GM12864 (cell line): ENCODE measurements at regions not wholly inside any gene's neighbourhood (a gene's known extent, or its start where the extent isn't known, plus 50 kb on each side); places are given as distances from the start of the nearest gene placed in this dataset.

Source experiments
- DNase-seq: peaks from one replicate; pipeline ENCODE4 v3.0.0-alpha.2; 2011; ENCODE audit warnings: low read depth
- H3K4me3 ChIP-seq: 2 replicates; pipeline ENCODE4 v1.5.1; 2011; ENCODE audit warnings: mild to moderate bottlenecking, low read depth, low read length, control low read depth
- CTCF ChIP-seq: IDR thresholded peaks from 2 replicates; pipeline ENCODE4 v1.5.1; 2011; ENCODE audit warnings: low read depth, mild to moderate bottlenecking, moderate library complexity, low read length, control low read depth, inconsistent platforms; ENCODE audit errors: missing control alignments

DNA sequence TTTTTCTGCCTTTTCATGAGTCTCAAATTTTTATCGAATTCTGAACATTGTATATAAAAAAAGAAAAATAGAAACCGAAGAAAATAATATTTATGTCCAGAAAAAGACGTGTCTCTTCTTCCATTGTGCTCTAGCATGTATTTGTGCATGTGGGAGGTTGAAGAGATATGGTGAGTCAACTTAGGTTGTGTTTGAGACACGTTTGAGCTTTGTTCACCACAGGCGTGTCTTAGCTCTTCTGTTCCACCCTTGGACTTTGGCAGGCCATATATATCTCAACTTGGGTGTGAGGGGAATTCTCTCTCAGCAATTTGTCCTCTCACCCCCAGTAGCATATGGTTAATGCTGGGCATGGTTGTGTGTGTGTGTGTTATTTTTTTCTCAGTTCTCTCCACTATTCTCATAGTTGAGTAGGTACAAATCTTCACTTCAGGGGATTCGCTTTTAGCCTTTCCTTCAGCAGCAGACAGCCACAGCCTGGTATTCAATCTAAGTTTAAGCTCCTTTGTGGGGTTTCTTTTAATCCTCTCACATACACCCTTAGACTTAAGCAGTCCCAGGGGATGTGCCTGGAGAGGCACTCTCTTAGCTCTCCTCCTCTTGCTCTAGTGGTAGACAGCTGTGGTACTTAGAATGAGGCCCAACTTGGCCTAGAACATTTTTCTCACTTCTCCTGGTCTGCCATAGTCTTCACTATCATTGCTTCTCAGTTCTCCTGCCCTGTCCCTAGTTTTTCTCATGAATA is 286.5 kb upstream of the RBMS3 start:
- no peak overlapping the region for H3K4me3 ChIP-seq
- DNase-seq = no peak
- TF ChIP-seq CTCF = no peak

DNA sequence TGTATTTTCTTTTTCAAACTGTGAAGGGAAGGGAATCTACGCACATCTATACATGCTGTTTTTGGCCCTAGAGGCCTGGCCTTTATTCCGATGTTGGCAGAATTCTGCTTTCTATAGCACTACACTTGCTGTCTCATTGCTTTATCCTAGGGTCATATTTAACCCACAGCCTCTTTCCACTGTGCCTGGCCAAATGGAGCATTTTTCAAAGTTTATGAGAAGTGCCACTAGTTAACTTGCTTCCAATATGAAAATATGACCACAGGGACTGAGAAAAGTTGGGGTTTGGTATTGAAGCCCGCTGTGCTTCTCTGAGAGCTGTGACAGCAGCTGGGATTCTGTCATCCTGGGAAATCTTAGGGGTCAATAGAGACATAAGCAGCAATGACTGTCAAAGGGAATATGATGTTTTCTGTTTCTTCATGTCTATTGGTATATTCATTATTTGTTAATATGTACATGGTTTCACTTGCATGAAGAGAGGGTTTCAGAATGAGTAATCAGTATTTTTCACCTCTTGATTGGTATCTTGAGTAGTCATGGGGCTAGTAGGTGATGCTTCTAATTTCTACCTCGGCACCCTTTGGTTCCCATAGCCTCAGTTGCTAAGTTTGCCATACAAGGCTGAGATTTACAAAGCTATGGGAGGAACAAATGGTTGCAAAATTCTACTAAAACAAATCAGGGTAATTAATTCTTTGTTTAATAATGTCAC is 275.8 kb upstream of the RBMS3 start:
- no peak overlapping the region for H3K4me3 ChIP-seq
- DNase-seq = peak; percentile 35
- no peak for TF ChIP-seq CTCF

- DNase-seq = no peak
- no peak overlapping the region for H3K4me3 ChIP-seq
- TF ChIP-seq CTCF = no peak
Measured at GRCh38 chr3:29005862-29006261, 275.0 kb upstream of the RBMS3 start.

DNA sequence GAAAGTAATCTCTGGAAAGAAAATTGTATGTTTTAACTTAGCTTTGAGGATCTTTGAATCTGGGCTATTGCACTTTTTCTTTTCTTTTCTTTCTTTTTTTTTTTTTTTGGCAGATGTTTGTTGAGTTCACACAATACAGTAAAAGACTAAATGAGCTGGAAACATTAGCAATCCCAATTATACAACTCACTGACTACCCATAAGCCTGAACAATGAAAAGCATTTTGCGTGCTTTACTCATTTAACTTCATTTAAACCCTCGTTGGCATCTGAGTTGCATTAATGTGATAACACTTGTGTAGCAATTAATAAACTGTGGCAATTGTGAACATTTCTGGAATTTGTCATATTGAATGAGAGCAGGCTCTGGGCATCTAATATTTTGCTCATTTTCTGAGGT is 269.4 kb upstream of the RBMS3 start:
- no peak for DNase-seq
- no peak overlapping the region for H3K4me3 ChIP-seq
- no peak for TF ChIP-seq CTCF

GRCh38 chr3:29011966-29012365 is 268.9 kb upstream of the RBMS3 start:
- no peak for DNase-seq
- H3K4me3 ChIP-seq = no peak overlapping the region
- TF ChIP-seq CTCF = no peak

DNA sequence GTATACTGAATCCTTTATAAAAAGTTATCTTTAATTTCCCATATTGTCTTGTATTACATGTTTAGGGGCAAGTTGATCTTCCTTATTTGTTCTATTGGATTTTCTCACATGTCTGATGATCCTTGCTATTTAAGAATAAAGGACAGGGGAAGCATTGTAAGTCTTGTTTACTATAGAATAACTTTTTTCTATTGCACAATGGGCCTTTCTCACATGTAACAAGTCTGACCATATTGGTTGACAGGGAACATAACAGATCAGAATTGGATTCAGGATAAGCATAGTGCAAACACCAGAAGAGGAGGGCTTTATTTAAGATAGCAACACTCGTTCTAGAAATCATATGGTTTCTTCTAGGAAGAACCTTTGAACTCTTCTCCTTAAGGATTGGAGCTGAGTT is 257.9 kb upstream of the RBMS3 start:
- no peak for TF ChIP-seq CTCF
- no peak for DNase-seq
- no peak overlapping the region for H3K4me3 ChIP-seq

GRCh38 chr3:29026286-29026685 is 254.6 kb upstream of the RBMS3 start:
- no peak overlapping the region for H3K4me3 ChIP-seq
- DNase-seq = peak; percentile 19
- no peak for TF ChIP-seq CTCF
